ENCODE measurements at regions not wholly inside any gene's neighbourhood (a gene's known extent, or its start where the extent isn't known, plus 50 kb on each side); places are given as distances from the start of the nearest gene placed in this dataset.

- no peak overlapping the region for H3K4me3 Mint-ChIP-seq
- ATAC-seq, result no peak
These were observed 130.9 kb upstream of the AJAP1 start for GRCh38 chr1:4523551-4523950.

DNA sequence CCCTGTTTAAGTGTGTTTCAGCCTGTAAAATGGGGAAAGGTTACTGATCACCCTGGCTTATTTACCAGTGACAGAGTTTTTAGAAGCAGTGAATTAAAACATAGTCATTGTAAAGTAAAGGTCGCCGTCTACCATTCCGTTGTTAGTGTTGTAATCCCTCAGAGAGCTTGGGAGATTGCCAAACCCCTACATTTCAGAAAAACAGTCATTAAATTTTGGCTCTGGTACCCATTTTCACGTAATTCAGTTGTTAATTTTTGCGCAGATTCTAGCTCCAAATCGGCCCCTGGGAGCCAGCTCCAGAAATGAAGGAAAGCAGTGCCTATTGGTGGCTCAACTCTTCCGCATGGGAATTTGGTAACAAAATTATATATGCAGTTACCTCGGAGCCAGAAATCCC is 127.7 kb upstream of the AJAP1 start:
- Mint-ChIP-seq H3K4me1 (ENCODE audit: low read depth) (no peaks in the 10 kb centered on the region), H3K9me3 (no peaks in the 10 kb centered on the region), H3K4me3 (no peak overlapping the region), H3K27me3 (ENCODE audit: low read depth) (peaks cover 9% of the 10 kb centered on the region), H3K36me3 (ENCODE audit: insufficient read depth) (no peaks in the 10 kb centered on the region)
- ATAC-seq (no peak), DNase-seq (no peak)

More at GRCh38 chr1:4523551-4523950, 130.9 kb upstream of the AJAP1 start:
- no peak for DNase-seq
- Mint-ChIP-seq H3K27me3 (ENCODE audit: low read depth) (peaks cover 6% of the 10 kb centered on the region), H3K4me1 (ENCODE audit: low read depth) (no peaks in the 10 kb centered on the region), H3K9me3 (no peaks in the 10 kb centered on the region), H3K36me3 (ENCODE audit: insufficient read depth) (no peaks in the 10 kb centered on the region)

DNA sequence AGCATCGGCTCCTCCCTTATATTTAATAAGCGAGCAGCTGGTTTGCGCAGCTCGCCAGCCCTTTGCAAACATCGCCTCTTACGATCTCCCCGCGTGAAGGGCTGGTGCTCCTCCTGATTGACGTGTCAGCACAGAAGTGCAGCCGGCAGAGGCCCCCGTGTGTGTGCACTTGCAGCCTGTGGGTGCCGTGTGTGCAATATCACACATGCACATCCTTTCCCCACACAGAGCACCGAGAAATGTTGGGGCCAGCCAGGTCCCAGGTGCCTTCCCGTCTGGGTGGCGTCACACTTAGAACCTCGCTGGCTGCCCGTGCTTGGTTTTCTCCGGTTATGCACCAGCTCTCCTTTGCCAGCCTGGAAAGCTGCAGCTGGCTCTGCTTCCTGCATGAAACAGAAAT is 126.6 kb upstream of the AJAP1 start:
- ATAC-seq (no peak), DNase-seq (no peak)
- no peak overlapping the region for H3K4me3 Mint-ChIP-seq
- no peaks in the 10 kb centered on the region for H3K36me3 Mint-ChIP-seq (ENCODE audit: insufficient read depth)
- H3K27me3 Mint-ChIP-seq (ENCODE audit: low read depth), result peaks cover 9% of the 10 kb centered on the region
- H3K9me3 Mint-ChIP-seq, result no peaks in the 10 kb centered on the region
- H3K4me1 Mint-ChIP-seq (ENCODE audit: low read depth), result no peaks in the 10 kb centered on the region

DNA sequence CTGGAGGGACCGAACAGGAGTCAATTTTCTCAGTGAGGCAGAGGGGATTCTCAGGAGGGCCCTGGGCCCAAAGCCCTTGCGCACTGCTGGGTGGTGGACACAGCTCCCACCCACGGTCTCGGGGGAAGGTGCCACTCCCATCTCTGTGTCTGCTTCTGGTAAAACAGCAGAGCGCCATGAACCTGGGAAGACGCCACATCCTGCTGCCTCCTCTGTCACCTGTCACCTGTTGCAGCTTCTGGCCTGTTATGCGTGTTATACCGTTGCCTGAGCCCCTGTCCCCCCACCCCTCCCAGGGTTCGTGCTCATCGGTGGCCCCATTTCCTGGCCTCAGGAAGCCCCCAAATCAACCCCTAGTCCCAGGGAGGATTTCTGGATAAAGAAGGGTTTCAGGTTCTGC is 125.8 kb upstream of the AJAP1 start:
- H3K9me3 Mint-ChIP-seq, result no peaks in the 10 kb centered on the region
- peaks cover 9% of the 10 kb centered on the region for H3K27me3 Mint-ChIP-seq (ENCODE audit: low read depth)
- H3K4me1 Mint-ChIP-seq (ENCODE audit: low read depth), result no peaks in the 10 kb centered on the region
- ATAC-seq, result no peak
- no peak overlapping the region for H3K4me3 Mint-ChIP-seq
- H3K36me3 Mint-ChIP-seq (ENCODE audit: insufficient read depth), result no peaks in the 10 kb centered on the region
- no peak for DNase-seq

- Mint-ChIP-seq H3K36me3 (ENCODE audit: insufficient read depth) (no peaks in the 10 kb centered on the region), H3K4me3 (no peak overlapping the region), H3K4me1 (ENCODE audit: low read depth) (no peaks in the 10 kb centered on the region), H3K27me3 (ENCODE audit: low read depth) (peaks cover 7% of the 10 kb centered on the region), H3K9me3 (no peaks in the 10 kb centered on the region)
- DNase-seq (no peak), ATAC-seq (no peak)
These were observed 124.8 kb upstream of the AJAP1 start for GRCh38 chr1:4529446-4530165.

DNA sequence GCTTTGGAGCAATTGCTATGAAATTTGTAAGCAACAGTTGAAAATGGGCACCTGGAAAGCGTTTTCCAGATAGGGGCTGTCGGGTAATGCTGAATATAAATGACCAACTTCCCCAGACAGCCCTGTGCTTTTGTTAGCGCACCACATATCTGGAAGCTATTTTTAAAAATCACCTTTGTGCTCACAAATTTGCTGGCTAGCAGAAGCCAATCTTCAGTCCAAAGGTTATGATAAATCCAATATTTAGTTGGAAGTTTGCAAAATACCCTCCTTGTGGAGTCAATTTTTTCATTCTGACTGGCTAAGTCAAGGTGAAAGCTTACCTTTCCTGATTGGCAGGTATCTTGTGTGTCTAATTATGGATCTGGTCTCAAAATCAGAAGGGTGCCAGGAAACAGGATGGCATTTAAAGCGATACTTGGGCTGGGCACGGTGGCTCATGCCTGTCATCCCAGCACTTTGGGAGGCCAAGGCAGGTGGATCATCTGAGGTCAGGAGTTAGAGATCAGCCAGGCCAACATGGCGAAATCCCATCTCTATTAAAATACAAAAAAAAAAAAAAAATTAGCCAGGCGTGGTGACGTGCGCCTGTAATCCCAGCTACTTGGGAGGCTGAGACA is 124.1 kb upstream of the AJAP1 start:
- H3K27me3 Mint-ChIP-seq (ENCODE audit: low read depth), result peaks cover 7% of the 10 kb centered on the region
- H3K4me1 Mint-ChIP-seq (ENCODE audit: low read depth), result no peaks in the 10 kb centered on the region

DNA sequence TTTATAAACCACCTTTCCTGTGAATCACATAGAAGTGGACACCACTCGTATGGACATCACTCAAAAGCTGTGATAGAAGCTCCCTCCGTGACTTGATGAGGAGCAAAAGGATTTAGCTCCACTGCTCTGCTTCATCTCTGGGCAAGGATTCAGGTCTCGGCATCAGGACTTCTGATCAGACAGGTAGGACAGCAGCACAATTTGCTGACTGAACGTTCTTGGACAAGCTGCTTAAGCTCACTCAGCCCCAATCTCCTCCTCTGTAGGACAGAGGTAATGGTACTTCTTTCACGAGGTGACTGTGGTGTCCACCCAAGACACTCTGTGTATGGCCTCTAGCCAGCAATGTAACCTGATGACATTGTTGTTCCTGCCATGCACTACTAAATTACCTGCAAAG is 122.6 kb upstream of the AJAP1 start:
- Mint-ChIP-seq H3K36me3 (ENCODE audit: insufficient read depth) (no peaks in the 10 kb centered on the region), H3K4me3 (no peak overlapping the region), H3K9me3 (no peaks in the 10 kb centered on the region), H3K27me3 (ENCODE audit: low read depth) (peaks cover 7% of the 10 kb centered on the region), H3K4me1 (ENCODE audit: low read depth) (no peaks in the 10 kb centered on the region)
- no peak for ATAC-seq
- DNase-seq, result no peak

More for the DNA sequence above, 124.1 kb upstream of the AJAP1 start:
- DNase-seq, result no peak
- no peaks in the 10 kb centered on the region for H3K36me3 Mint-ChIP-seq (ENCODE audit: insufficient read depth)
- H3K9me3 Mint-ChIP-seq, result no peaks in the 10 kb centered on the region
- no peak for ATAC-seq
- no peak overlapping the region for H3K4me3 Mint-ChIP-seq

DNA sequence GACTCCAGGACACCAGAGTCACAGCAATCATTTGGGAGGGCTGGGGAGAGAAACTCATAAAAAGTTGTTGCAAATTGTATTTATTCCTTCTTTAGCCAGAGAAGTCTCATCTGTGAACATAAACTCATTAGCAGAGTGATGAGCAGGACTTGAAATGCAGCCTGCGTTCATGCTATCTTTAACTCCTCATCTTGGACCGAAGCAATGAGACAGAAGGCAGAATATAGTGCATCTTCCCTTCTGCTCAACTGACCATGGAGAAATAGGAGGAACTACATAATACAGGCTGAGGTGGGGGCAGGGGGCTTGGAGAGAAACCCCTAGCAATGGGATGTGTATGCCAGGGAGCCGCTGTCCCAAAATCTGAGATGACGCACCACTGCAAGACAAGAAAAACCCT is 121.8 kb upstream of the AJAP1 start:
- DNase-seq (no peak), ATAC-seq (no peak)
- H3K27me3 Mint-ChIP-seq (ENCODE audit: low read depth), result peaks cover 7% of the 10 kb centered on the region
- no peaks in the 10 kb centered on the region for H3K36me3 Mint-ChIP-seq (ENCODE audit: insufficient read depth)
- H3K4me3 Mint-ChIP-seq, result no peak overlapping the region
- no peaks in the 10 kb centered on the region for H3K9me3 Mint-ChIP-seq
- H3K4me1 Mint-ChIP-seq (ENCODE audit: low read depth), result no peaks in the 10 kb centered on the region

GRCh38 chr1:4546911-4547310 is 107.5 kb upstream of the AJAP1 start:
- no peak for ATAC-seq
- Mint-ChIP-seq H3K36me3 (ENCODE audit: insufficient read depth) (no peaks in the 10 kb centered on the region), H3K4me3 (no peak overlapping the region), H3K27me3 (ENCODE audit: low read depth) (peaks cover 4% of the 10 kb centered on the region), H3K9me3 (peaks cover 20% of the 10 kb centered on the region), H3K4me1 (ENCODE audit: low read depth) (no peaks in the 10 kb centered on the region)
- DNase-seq, result no peak

DNA sequence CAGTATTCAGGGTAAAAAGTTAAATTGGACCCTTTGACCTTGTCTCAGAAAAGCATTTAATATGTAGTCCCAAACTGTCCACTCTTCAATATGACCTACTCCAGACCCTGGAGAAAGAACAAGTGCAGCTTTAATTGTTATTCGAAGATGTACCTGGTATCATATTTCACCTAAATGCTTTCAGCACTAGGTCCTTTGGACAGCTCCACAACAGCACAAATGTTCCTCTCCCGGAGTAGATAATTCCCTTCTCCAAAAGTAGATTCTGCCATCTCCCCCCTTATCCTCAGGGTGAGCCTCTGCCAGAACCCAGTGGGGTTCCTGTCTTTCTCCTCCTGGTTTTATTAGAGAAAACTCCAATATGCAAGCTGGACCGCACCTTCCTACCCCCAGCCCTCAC is 104.5 kb upstream of the AJAP1 start:
- no peaks in the 10 kb centered on the region for H3K4me1 Mint-ChIP-seq (ENCODE audit: low read depth)
- H3K4me3 Mint-ChIP-seq, result no peak overlapping the region
- H3K9me3 Mint-ChIP-seq, result no peaks in the 10 kb centered on the region
- DNase-seq (no peak), ATAC-seq (no peak)
- no peaks in the 10 kb centered on the region for H3K36me3 Mint-ChIP-seq (ENCODE audit: insufficient read depth)
- peaks cover 11% of the 10 kb centered on the region for H3K27me3 Mint-ChIP-seq (ENCODE audit: low read depth)

DNA sequence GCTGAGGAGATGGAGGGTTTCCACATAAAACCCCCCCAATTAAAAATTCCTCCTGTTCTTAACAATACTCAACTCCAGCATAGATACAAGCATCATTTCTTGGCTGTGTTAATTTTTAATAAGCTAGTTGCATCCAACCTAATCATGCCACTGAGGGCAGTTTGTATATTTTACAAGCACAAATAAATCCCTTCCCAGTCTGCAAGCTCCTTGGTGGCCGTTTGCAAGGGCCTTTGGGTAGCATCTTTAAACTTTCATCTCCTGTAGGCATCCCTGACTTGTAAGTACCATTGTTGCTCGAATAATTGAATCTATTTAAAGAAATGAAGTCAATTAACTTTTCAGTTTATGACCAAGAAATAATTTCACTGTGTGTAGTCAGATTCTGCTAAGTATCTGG is 103.5 kb upstream of the AJAP1 start:
- no peak for DNase-seq
- Mint-ChIP-seq H3K36me3 (ENCODE audit: insufficient read depth) (no peaks in the 10 kb centered on the region), H3K9me3 (no peaks in the 10 kb centered on the region), H3K4me3 (no peak overlapping the region), H3K4me1 (ENCODE audit: low read depth) (no peaks in the 10 kb centered on the region), H3K27me3 (ENCODE audit: low read depth) (peaks cover 10% of the 10 kb centered on the region)
- no peak for ATAC-seq

DNA sequence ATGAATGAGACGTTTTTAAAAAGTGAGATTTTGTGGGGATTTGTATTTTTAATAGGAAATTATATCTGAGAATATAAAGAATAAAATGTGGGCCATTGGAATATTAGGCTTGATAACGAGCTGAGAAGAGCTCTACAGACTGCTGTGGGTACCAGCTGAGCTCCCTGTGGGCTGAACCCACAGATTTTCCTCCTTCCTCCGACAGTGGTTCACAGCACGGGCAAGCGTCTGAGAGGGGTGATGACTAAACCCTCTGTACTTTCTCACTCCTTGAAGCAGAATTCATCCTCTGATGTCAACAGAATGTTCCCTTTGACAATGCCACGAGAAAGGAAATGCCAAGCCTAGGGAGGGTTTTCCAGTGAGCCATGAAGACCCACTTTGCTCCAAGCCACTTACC is 102.7 kb upstream of the AJAP1 start:
- ATAC-seq, result no peak
- Mint-ChIP-seq H3K9me3 (no peaks in the 10 kb centered on the region), H3K36me3 (ENCODE audit: insufficient read depth) (no peaks in the 10 kb centered on the region), H3K4me3 (no peak overlapping the region), H3K27me3 (ENCODE audit: low read depth) (peaks cover 10% of the 10 kb centered on the region), H3K4me1 (ENCODE audit: low read depth) (no peaks in the 10 kb centered on the region)
- no peak for DNase-seq

GRCh38 chr1:4553761-4554160 is 100.6 kb upstream of the AJAP1 start:
- Mint-ChIP-seq H3K4me1 (ENCODE audit: low read depth) (no peaks in the 10 kb centered on the region), H3K4me3 (no peak overlapping the region), H3K9me3 (no peaks in the 10 kb centered on the region), H3K36me3 (ENCODE audit: insufficient read depth) (no peaks in the 10 kb centered on the region), H3K27me3 (ENCODE audit: low read depth) (peaks cover 10% of the 10 kb centered on the region)
- ATAC-seq, result no peak
- DNase-seq, result no peak

GRCh38 chr1:4554271-4554865 is 100.0 kb upstream of the AJAP1 start:
- Mint-ChIP-seq H3K36me3 (ENCODE audit: insufficient read depth) (no peaks in the 10 kb centered on the region), H3K27me3 (ENCODE audit: low read depth) (peaks cover 12% of the 10 kb centered on the region), H3K4me1 (ENCODE audit: low read depth) (no peaks in the 10 kb centered on the region), H3K4me3 (no peak overlapping the region), H3K9me3 (no peaks in the 10 kb centered on the region)
- ATAC-seq (no peak), DNase-seq (no peak)

DNA sequence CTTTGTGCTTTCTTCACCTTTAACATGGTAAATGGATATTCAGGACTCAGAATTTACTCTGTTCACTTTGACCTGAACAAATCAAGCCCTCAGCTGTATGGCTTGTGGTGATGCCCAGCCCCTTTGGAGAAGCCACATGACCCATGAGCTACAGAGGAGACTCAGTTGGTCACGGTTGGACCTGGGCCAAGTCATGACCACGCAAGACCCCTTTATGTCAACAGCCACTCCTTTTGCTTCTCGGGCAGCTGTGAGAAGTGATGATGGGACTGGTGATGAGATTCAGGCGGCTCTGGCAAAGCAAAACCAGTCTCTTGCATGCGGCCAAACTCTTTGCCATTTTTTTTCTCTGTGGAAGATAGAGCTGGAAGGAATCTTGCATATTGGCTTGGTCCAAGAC is 96.5 kb upstream of the AJAP1 start:
- H3K4me1 Mint-ChIP-seq (ENCODE audit: low read depth), result no peaks in the 10 kb centered on the region
- H3K9me3 Mint-ChIP-seq, result no peaks in the 10 kb centered on the region
- H3K36me3 Mint-ChIP-seq (ENCODE audit: insufficient read depth), result no peaks in the 10 kb centered on the region
- DNase-seq (no peak), ATAC-seq (no peak)
- H3K4me3 Mint-ChIP-seq, result no peak overlapping the region
- H3K27me3 Mint-ChIP-seq (ENCODE audit: low read depth), result peaks cover 17% of the 10 kb centered on the region
